T-helper 2 cell treated with Interferon-gamma antibody and Interleukin-4, amounts not matched to agents 100 ng/mL and 5 ng/mL, for 36 hours (primary cell): ENCODE measurements at regions not wholly inside any gene's neighbourhood (a gene's known extent, or its start where the extent isn't known, plus 50 kb on each side); places are given as distances from the start of the nearest gene placed in this dataset.
"Not testable (repeated sequence)": the region's sequence is repeated elsewhere in the genome, so short reads cannot be mapped to it uniquely, and the experiment has no call there.

Experiments used
- intact Hi-C: fragments of 100-400 bp; cut with micrococcal nuclease; formaldehyde crosslinking; loops from one replicate; pipeline ENCODE4 v1.15.1; 2023

- intact Hi-C loops = no loop called here
These were observed 132.3 kb downstream of the CSNK2A3 start for GRCh38 chr11:11220786-11221185.

GRCh38 chr11:11218629-11218986 is 134.4 kb downstream of the CSNK2A3 start:
- intact Hi-C loops = no loop called here

GRCh38 chr11:11217929-11218628 is 135.0 kb downstream of the CSNK2A3 start:
- intact Hi-C loops = no loop called here

GRCh38 chr11:11217289-11217928 is 135.6 kb downstream of the CSNK2A3 start:
- intact Hi-C loops = no loop called here

GRCh38 chr11:11215944-11216343 is 137.1 kb downstream of the CSNK2A3 start:
- intact Hi-C loops = no loop called here

- intact Hi-C loops = no loop called here
These were observed 137.8 kb downstream of the CSNK2A3 start for GRCh38 chr11:11215058-11215815.

- intact Hi-C loops = no loop called here
These were observed 139.9 kb downstream of the CSNK2A3 start for GRCh38 chr11:11213117-11213516.

- intact Hi-C loops = no loop called here
These were observed 141.2 kb downstream of the CSNK2A3 start for GRCh38 chr11:11211888-11212287.

- intact Hi-C loops = no loop called here
These were observed 141.9 kb downstream of the CSNK2A3 start for GRCh38 chr11:11211186-11211585.

- intact Hi-C loops = no loop called here
These were observed 142.6 kb downstream of the CSNK2A3 start for GRCh38 chr11:11210446-11210845.

GRCh38 chr11:11209967-11210366 is 143.1 kb downstream of the CSNK2A3 start:
- intact Hi-C loops = no loop called here

- intact Hi-C loops = no loop called here
These were observed 144.1 kb downstream of the CSNK2A3 start for GRCh38 chr11:11208994-11209393.

GRCh38 chr11:11207428-11207827 is 145.6 kb downstream of the CSNK2A3 start:
- intact Hi-C loops = no loop called here

- intact Hi-C loops = no loop called here
These were observed 146.6 kb downstream of the CSNK2A3 start for GRCh38 chr11:11206484-11206883.

- intact Hi-C loops = no loop called here
These were observed 150.2 kb downstream of the CSNK2A3 start for GRCh38 chr11:11202885-11203284.

GRCh38 chr11:11201302-11201701 is 151.7 kb downstream of the CSNK2A3 start:
- intact Hi-C loops = not testable (repeated sequence)

GRCh38 chr11:11192541-11192940 is 160.5 kb downstream of the CSNK2A3 start:
- intact Hi-C loops = no loop called here

- intact Hi-C loops = no loop called here
These were observed 163.5 kb downstream of the CSNK2A3 start for GRCh38 chr11:11189506-11189905.

- intact Hi-C loops = no loop called here
These were observed 166.8 kb downstream of the CSNK2A3 start for GRCh38 chr11:11186249-11186648.

GRCh38 chr11:11182261-11182660 is 170.8 kb downstream of the CSNK2A3 start:
- intact Hi-C loops = no loop called here

GRCh38 chr11:11178671-11179638 is 174.1 kb downstream of the CSNK2A3 start:
- intact Hi-C loops = no loop called here
